ENCODE measurements at regions not wholly inside any gene's neighbourhood (a gene's known extent, or its start where the extent isn't known, plus 50 kb on each side); places are given as distances from the start of the nearest gene placed in this dataset.
"Not testable (repeated sequence)": the region's sequence is repeated elsewhere in the genome, so short reads cannot be mapped to it uniquely, and the experiment has no call there.

GRCh38 chr12:46064548-46064947, 74.2 kb upstream of the SCAF11 start:
- Histone ChIP-seq H3K4me3 (ENCODE audit: low read depth, low read length) (no peak overlapping the region), H3K27ac (no peak overlapping the region), H3K9me3 (ENCODE audit: severe bottlenecking) (no peaks in the 10 kb centered on the region), H3K27me3 (ENCODE audit: insufficient read depth, low read depth, severe bottlenecking) (no peaks in the 10 kb centered on the region), H3K36me3 (no peaks in the 10 kb centered on the region)
- TF ChIP-seq, protein P1, sequence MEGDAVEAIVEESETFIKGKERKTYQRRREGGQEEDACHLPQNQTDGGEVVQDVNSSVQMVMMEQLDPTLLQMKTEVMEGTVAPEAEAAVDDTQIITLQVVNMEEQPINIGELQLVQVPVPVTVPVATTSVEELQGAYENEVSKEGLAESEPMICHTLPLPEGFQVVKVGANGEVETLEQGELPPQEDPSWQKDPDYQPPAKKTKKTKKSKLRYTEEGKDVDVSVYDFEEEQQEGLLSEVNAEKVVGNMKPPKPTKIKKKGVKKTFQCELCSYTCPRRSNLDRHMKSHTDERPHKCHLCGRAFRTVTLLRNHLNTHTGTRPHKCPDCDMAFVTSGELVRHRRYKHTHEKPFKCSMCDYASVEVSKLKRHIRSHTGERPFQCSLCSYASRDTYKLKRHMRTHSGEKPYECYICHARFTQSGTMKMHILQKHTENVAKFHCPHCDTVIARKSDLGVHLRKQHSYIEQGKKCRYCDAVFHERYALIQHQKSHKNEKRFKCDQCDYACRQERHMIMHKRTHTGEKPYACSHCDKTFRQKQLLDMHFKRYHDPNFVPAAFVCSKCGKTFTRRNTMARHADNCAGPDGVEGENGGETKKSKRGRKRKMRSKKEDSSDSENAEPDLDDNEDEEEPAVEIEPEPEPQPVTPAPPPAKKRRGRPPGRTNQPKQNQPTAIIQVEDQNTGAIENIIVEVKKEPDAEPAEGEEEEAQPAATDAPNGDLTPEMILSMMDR (IDR thresholded peaks at IDR 0.05; ENCODE audit: low read depth, low read length) = no peak
- no peak for DNase-seq

DNA sequence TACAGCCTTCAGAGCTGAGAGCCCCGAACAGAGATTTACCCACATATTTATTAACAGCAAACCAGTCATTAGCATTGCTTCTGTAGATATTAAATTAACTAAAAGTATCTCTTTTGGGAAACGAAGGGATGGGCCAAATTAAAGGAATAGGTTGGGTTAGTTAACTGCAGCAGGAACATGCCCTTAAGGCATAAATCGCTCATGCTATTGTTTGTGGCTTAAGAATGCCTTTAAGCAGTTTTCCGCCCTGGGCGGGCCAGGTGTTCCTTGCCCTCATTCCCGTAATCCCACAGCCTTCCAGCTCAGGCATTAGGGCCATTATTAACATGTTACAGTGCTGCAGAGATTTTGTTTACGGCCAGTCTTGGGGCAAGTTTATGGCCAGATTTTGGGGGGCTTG, 68.3 kb upstream of the SCAF11 start:
- H3K4me3 ChIP-seq (ENCODE audit: low read depth, low read length); DNase-seq; H3K27ac ChIP-seq: not testable (repeated sequence)

DNA sequence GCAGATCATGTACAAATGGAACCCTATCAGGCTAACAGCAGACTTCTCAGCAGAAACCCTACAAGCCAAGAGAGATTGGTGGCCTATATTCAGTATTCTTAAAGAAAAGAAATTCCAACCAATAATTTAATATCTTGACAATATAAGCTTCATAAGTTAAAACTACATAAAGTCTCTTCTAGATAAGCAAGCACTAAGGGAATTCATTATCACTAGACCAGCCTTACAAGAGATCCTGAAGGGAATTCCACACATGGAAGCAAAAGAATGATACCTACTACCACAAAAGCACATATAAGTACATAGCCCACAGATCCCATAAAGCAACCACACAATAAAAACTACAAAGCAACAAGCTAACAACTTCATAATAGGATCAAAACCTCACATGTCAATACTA, 60.4 kb upstream of the SCAF11 start:
- no peaks in the 10 kb centered on the region for H3K27me3 ChIP-seq (ENCODE audit: insufficient read depth, low read depth, severe bottlenecking)
- no peaks in the 10 kb centered on the region for H3K36me3 ChIP-seq
- H3K4me3 ChIP-seq (ENCODE audit: low read depth, low read length) = no peak overlapping the region
- no peak overlapping the region for H3K27ac ChIP-seq
- no peak for DNase-seq
- peaks cover 2% of the 10 kb centered on the region for H3K9me3 ChIP-seq (ENCODE audit: severe bottlenecking)
- TF ChIP-seq, protein P1 (IDR thresholded peaks at IDR 0.05; ENCODE audit: low read depth, low read length) = no peak

More for the DNA sequence above, 68.3 kb upstream of the SCAF11 start:
- H3K9me3 ChIP-seq (ENCODE audit: severe bottlenecking); H3K36me3 ChIP-seq; H3K27me3 ChIP-seq (ENCODE audit: insufficient read depth, low read depth, severe bottlenecking): not testable (repeated sequence)

DNA sequence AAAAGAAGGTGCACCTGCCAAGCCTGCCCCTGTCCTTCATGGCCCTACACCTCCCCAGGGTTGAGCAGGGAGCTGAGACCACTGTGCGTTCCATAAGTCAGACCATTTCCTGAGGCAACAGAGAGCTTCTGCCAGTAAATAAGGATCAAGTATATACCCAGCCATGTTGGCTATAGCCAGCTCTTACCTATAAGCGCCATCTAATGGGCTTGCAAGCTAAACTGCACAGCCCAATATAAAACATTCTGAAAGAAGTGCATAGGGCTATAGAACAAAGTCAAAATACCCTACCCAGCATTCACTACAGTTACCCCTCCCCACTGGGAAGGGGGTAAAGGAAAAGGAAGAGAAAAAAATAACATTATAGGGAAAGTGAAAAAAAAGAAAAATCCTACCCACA, 59.3 kb upstream of the SCAF11 start:
- Histone ChIP-seq H3K27me3 (ENCODE audit: insufficient read depth, low read depth, severe bottlenecking) (no peaks in the 10 kb centered on the region), H3K27ac (no peak overlapping the region), H3K4me3 (ENCODE audit: low read depth, low read length) (no peak overlapping the region), H3K9me3 (ENCODE audit: severe bottlenecking) (peaks cover 2% of the 10 kb centered on the region), H3K36me3 (no peaks in the 10 kb centered on the region)
- no peak for DNase-seq
- TF ChIP-seq, protein P1 (IDR thresholded peaks at IDR 0.05; ENCODE audit: low read depth, low read length) = peak; percentile 50

DNA sequence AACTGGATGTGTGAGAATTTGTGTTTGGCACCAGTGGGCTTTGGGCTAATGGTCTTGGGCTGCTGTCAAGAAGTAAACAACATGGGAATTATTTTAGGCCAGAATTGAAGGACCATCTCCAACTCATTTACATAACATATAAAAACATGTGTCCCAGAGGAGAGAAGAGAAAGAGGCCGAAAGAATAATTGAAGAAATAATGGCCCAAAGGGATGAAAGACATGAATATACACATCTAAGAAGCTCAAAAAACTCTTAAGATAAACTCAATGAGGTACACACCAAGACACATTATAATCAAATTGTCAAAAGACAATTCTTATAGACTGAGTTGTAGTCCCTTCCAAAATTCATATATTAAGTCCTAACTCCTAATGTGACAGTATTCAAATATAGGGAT, 56.1 kb upstream of the SCAF11 start:
- DNase-seq = no peak
- peaks cover 5% of the 10 kb centered on the region for H3K9me3 ChIP-seq (ENCODE audit: severe bottlenecking)
- H3K36me3 ChIP-seq = no peaks in the 10 kb centered on the region
- no peak overlapping the region for H3K27ac ChIP-seq
- H3K4me3 ChIP-seq (ENCODE audit: low read depth, low read length) = no peak overlapping the region
- H3K27me3 ChIP-seq (ENCODE audit: insufficient read depth, low read depth, severe bottlenecking) = no peaks in the 10 kb centered on the region
- TF ChIP-seq, protein P1 (IDR thresholded peaks at IDR 0.05; ENCODE audit: low read depth, low read length) = no peak

DNA sequence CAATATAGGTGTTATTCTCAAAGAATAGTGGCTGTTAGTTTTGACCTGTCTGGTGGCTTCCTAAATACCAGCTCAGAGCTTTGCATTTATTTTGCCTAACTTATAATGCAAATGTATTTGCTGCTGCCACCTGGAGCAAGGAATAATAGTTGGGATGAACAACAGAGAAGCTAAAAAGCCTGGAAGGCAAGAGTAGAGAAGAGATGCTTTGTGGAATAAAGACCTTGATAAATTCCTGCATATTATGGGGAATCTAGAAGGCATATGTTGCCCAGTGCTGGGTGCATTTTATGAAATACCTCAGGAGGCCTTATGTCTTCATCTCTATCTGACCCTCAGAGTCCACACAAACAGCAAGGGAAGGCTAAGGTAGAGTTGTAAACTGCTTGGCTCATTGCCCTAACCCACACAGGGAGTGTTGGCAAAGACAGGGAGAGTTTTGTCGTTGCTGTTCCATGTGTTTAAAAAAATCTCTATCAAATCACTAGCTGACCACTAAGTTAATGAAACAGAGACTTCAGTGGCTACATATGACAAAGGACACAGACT, 53.7 kb upstream of the SCAF11 start:
- no peaks in the 10 kb centered on the region for H3K36me3 ChIP-seq
- no peak overlapping the region for H3K27ac ChIP-seq
- DNase-seq = no peak
- H3K27me3 ChIP-seq (ENCODE audit: insufficient read depth, low read depth, severe bottlenecking) = no peaks in the 10 kb centered on the region
- TF ChIP-seq, protein P1 (IDR thresholded peaks at IDR 0.05; ENCODE audit: low read depth, low read length) = no peak
- no peak overlapping the region for H3K4me3 ChIP-seq (ENCODE audit: low read depth, low read length)
- H3K9me3 ChIP-seq (ENCODE audit: severe bottlenecking) = peaks cover 3% of the 10 kb centered on the region
